ENCODE measurements at regions not wholly inside any gene's neighbourhood (a gene's known extent, or its start where the extent isn't known, plus 50 kb on each side); places are given as distances from the start of the nearest gene placed in this dataset.
"Not testable (repeated sequence)": the region's sequence is repeated elsewhere in the genome, so short reads cannot be mapped to it uniquely, and the experiment has no call there.

GRCh38 chr18:51337406-51337805 lies 139.9 kb upstream of the MEX3C start:
- no peak for DNase-seq

- DNase-seq = no peak
Measured at GRCh38 chr18:51339856-51340255, 142.4 kb upstream of the MEX3C start.

- no peak for DNase-seq
Measured at GRCh38 chr18:51340332-51340731, 142.9 kb upstream of the MEX3C start.

GRCh38 chr18:51342815-51343214 lies 145.3 kb upstream of the MEX3C start:
- no peak for DNase-seq

- no peak for DNase-seq
Measured at GRCh38 chr18:51345848-51346391, 148.4 kb upstream of the MEX3C start.

- DNase-seq = no peak
Measured at GRCh38 chr18:51346404-51346803, 148.9 kb upstream of the MEX3C start.

GRCh38 chr18:51350081-51350480 lies 152.6 kb upstream of the MEX3C start:
- no peak for DNase-seq

- no peak for DNase-seq
Measured at GRCh38 chr18:51355841-51356240, 158.4 kb upstream of the MEX3C start.

- not testable (repeated sequence) for DNase-seq
Measured at GRCh38 chr18:51360301-51360700, 162.8 kb upstream of the MEX3C start.

- no peak for DNase-seq
Measured at GRCh38 chr18:51361130-51361860, 163.8 kb upstream of the MEX3C start.

- no peak for DNase-seq
Measured at GRCh38 chr18:51363384-51363783, 165.9 kb upstream of the MEX3C start.

GRCh38 chr18:51370996-51371395 lies 173.5 kb upstream of the MEX3C start:
- no peak for DNase-seq

GRCh38 chr18:51371929-51372328 lies 174.4 kb upstream of the MEX3C start:
- DNase-seq = no peak

- no peak for DNase-seq
Measured at GRCh38 chr18:51382081-51382480, 184.6 kb upstream of the MEX3C start.

GRCh38 chr18:51383116-51383515 lies 185.6 kb upstream of the MEX3C start:
- DNase-seq = no peak

- no peak for DNase-seq
Measured at GRCh38 chr18:51383711-51384110, 186.2 kb upstream of the MEX3C start.

- no peak for DNase-seq
Measured at GRCh38 chr18:51385270-51385669, 187.8 kb upstream of the MEX3C start.

- DNase-seq = no peak
Measured at GRCh38 chr18:51390702-51391101, 193.2 kb upstream of the MEX3C start.

- DNase-seq = no peak
Measured at GRCh38 chr18:51391215-51391614, 193.7 kb upstream of the MEX3C start.

GRCh38 chr18:51391731-51392130 lies 194.2 kb upstream of the MEX3C start:
- no peak for DNase-seq

- no peak for DNase-seq
Measured at GRCh38 chr18:51397347-51397962, 200.0 kb upstream of the MEX3C start.

- no peak for DNase-seq
Measured at GRCh38 chr18:51398104-51398503, 200.6 kb upstream of the MEX3C start.

GRCh38 chr18:51399491-51400122 lies 202.1 kb upstream of the MEX3C start:
- no peak for DNase-seq

GRCh38 chr18:51400721-51401120 lies 203.2 kb upstream of the MEX3C start:
- DNase-seq = no peak
